K562 (cell line): ENCODE measurements at regions not wholly inside any gene's neighbourhood (a gene's known extent, or its start where the extent isn't known, plus 50 kb on each side); places are given as distances from the start of the nearest gene placed in this dataset.

ENCODE experiments used
- ATAC-seq: fragments of 200-7000 bp; cut with Tn5 transposase; 3 replicates; pipeline ENCODE4 v1.9.1; 2020; ENCODE audit warnings: moderate library complexity
- BruUV-seq: library from RNA; stranded (reverse); fragments of 400-500 nt; replicated peaks from 2 replicates; lab custom pipeline; 2021; lab: Mats Ljungman, UMichigan
- CTCF ChIA-PET: fragments of 300-600 bp; formaldehyde crosslinking; extraction: SDS; loops from one replicate; lab custom pipeline; 2021; ENCODE audit warnings: low intra/inter-chr PET ratio; lab: Yijun Ruan, JAX
- POLR2A ChIA-PET: fragments of 300-600, 350-650 bp; sonication (Branson Sonifier 250); formaldehyde crosslinking; extraction: SDS; loops from one replicate; lab custom pipeline; 2021; ENCODE audit warnings: antibody characterized with exemption, inconsistent platforms; lab: Yijun Ruan, JAX
- DNase-seq, 4 experiments: peaks; one replicate each; pipeline versions ENCODE4 v3.0.0 to v3.0.0-alpha.2; 2011 to 2018; ENCODE audit warnings: low spot score in 3 of 4, mixed read lengths in 3 of 4; ENCODE audit errors: extremely low read depth in 1 of 4
- FAIRE-seq: peaks from 2 replicates; lab custom pipeline; 2011; peaks lifted over from hg19 to GRCh38; lab: Jason Lieb, UNC
- H2AFZ ChIP-seq: 2 replicates; pipeline ENCODE4 v1.6.0; 2011; ENCODE audit warnings: low read depth, low read length, control low read depth, inconsistent platforms
- H3K27ac ChIP-seq: fragments of 200-600 bp; 3 replicates; pipeline ENCODE4 v1.8.0; 2011; ENCODE audit warnings: low read depth, mild to moderate bottlenecking, control low read depth, inconsistent platforms, low read length, moderate library complexity, mixed read lengths; ENCODE audit errors: extremely low read depth
- H3K27me3 ChIP-seq, 2 experiments: fragments of 300-600 bp in 1 of 2; 2 replicates in 1 of 2; 3 replicates in 1 of 2; pipeline versions ENCODE4 v1.6.0 to v1.8.0; 2011; ENCODE audit warnings: inconsistent platforms in 2 of 2, low read length in 2 of 2, mild to moderate bottlenecking in 1 of 2, mixed read lengths in 1 of 2, moderate library complexity in 1 of 2; ENCODE audit not compliant: control insufficient read depth in 2 of 2, insufficient read depth in 2 of 2
- H3K36me3 ChIP-seq: fragments of 300-600 bp; 3 replicates; pipeline ENCODE4 v1.8.0; 2011; ENCODE audit warnings: mild to moderate bottlenecking, low read length, inconsistent platforms; ENCODE audit not compliant: control insufficient read depth, insufficient read depth
- H3K4me1 ChIP-seq, 2 experiments: fragments of 200-600 bp in 1 of 2; replicated peaks in 1 of 2; 2 replicates in 1 of 2; 3 replicates in 1 of 2; pipeline versions ENCODE4 v1.5.1 to v1.8.0; 2011; ENCODE audit warnings: inconsistent platforms in 2 of 2, low read length in 2 of 2, mild to moderate bottlenecking in 1 of 2, mixed read lengths in 1 of 2, moderate library complexity in 1 of 2; ENCODE audit not compliant: control insufficient read depth in 2 of 2, insufficient read depth in 2 of 2
- H3K4me2 ChIP-seq: 2 replicates; pipeline ENCODE4 v1.6.1; 2011; ENCODE audit warnings: low read length, control low read depth, inconsistent platforms, mixed read lengths; ENCODE audit not compliant: insufficient read depth
- H3K4me3 ChIP-seq: fragments of 200-600 bp; sonication (generic), shearing (Covaris generic); 2 replicates; pipeline ENCODE4 v1.5.1; 2016; ENCODE audit warnings: control low read depth, inconsistent platforms
- H3K79me2 ChIP-seq: fragments of 200-600 bp; 3 replicates; pipeline ENCODE4 v1.8.0; 2011; ENCODE audit warnings: low read length, inconsistent platforms; ENCODE audit not compliant: control insufficient read depth, insufficient read depth
- H3K9ac ChIP-seq, 2 experiments: 2 replicates each; pipeline versions ENCODE4 v1.6.0 to v1.6.1; 2011; ENCODE audit warnings: low read depth in 2 of 2, low read length in 2 of 2, control low read depth in 1 of 2, inconsistent platforms in 1 of 2, mild to moderate bottlenecking in 1 of 2, mixed read lengths in 1 of 2; ENCODE audit not compliant: insufficient read depth in 1 of 2
- H3K9me1 ChIP-seq: one replicate; pipeline ENCODE4 v1.6.0; 2011; ENCODE audit warnings: inconsistent platforms, mild to moderate bottlenecking, low read length, moderate library complexity; ENCODE audit not compliant: control insufficient read depth, insufficient read depth
- H3K9me3 ChIP-seq: replicated peaks from 2 replicates; pipeline ENCODE4 v1.5.1; 2011; ENCODE audit warnings: low read depth, low read length, inconsistent platforms; ENCODE audit not compliant: control insufficient read depth, insufficient read depth
- H4K20me1 ChIP-seq: replicated peaks from 2 replicates; pipeline ENCODE4 v1.6.1; 2011; ENCODE audit warnings: low read length, inconsistent platforms, mixed read lengths; ENCODE audit not compliant: control insufficient read depth, insufficient read depth
- GATAD2B ChIP-seq: fragments of 450-650 bp; IDR thresholded peaks from 2 replicates; pipeline ENCODE4 v1.6.1; 2017; ENCODE audit warnings: mild to moderate bottlenecking, borderline replicate concordance
- POLR2G ChIP-seq: fragments of 200-400 bp; formaldehyde crosslinking; IDR thresholded peaks from 2 replicates; pipeline ENCODE4 v1.6.1; 2017; ENCODE audit warnings: low read depth, mild to moderate bottlenecking, antibody characterized with exemption, low read length, moderate library complexity
- RBM14 ChIP-seq: fragments of 200-400 bp; formaldehyde crosslinking; IDR thresholded peaks from 2 replicates; pipeline ENCODE4 v1.6.1; 2018; ENCODE audit warnings: low read depth, mild to moderate bottlenecking, low read length, moderate library complexity, borderline replicate concordance; ENCODE audit not compliant: insufficient read depth
- TARDBP ChIP-seq: fragments of 450-650 bp; IDR thresholded peaks from 2 replicates; pipeline ENCODE4 v1.6.1; 2016
- ZNF445 ChIP-seq: fragments of 250-450 bp; sonication (Bioruptor Pico); IDR thresholded peaks from 2 replicates; pipeline ENCODE4 v1.4.0; 2020; ENCODE audit warnings: low read depth, mild to moderate bottlenecking, moderate library complexity
- ZZZ3 ChIP-seq: fragments of 450-650 bp; IDR thresholded peaks from 2 replicates; pipeline ENCODE4 v1.6.1; 2016; ENCODE audit warnings: antibody characterized with exemption, mild to moderate bottlenecking, moderate library complexity
- WGBS: fragments of 100-300 bp; shearing (Covaris generic); methylation state at CpG from one replicate; pipeline ENCODE4 v1.1.6; 2016; ENCODE audit warnings: low coverage, mixed read lengths; ENCODE audit not compliant: insufficient coverage; ENCODE audit errors: missing lambda C conversion rate; 5-methylcytosine and 5-hydroxymethylcytosine counted together
- in situ Hi-C: fragments of 300-500 bp; cut with MboI; formaldehyde crosslinking; loops from 4 replicates; pipeline ENCODE4 v1.15.0; 2018; ENCODE audit warnings: inconsistent platforms, mixed read lengths
- intact Hi-C: fragments of 100-400 bp; cut with micrococcal nuclease; formaldehyde crosslinking; loops from 2 replicates; pipeline ENCODE4 v1.14.2; 2022
- TF ChIP-seq, protein P1 (sequence below): fragments of 450-650 bp; IDR thresholded peaks from 2 replicates; pipeline ENCODE4 v1.6.1; 2016; ENCODE audit warnings: mild to moderate bottlenecking, moderate library complexity
- TF ChIP-seq, protein P2 (sequence below): fragments of 250-450 bp; sonication (Bioruptor Pico); IDR thresholded peaks from 2 replicates; pipeline ENCODE4 v1.5.0; 2021; ENCODE audit warnings: mild to moderate bottlenecking, moderate library complexity

DNA sequence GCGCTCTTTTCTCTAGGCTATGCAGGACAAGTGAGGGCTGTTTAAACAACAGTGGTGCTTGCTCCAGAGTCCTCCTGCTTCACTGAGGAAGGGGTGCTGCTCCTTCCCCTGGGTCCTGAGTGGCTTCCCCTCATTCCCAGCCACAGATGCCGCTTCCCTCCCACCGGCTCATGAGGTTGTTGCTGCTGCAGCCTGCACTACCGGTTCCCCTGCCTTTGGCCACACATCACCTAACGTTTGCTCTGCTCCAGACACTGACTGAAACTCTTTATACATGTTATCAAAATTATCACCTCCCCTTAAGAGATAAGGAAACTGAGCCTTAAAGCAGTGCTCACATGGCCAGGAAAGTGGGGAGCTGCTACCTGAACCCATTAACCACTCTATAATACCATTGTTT, 130.8 kb upstream of the LGALSL start:
- POLR2A ChIA-PET, result no interaction called here
- DNase-seq (no peak), FAIRE-seq (no peak), ATAC-seq (no peak)
- in situ Hi-C loops, result loop anchor here (10.0 kb wide), 2 partner anchors 268 to 552 kb away; no protein-coding TSS in a partner anchor
- CTCF ChIA-PET, result no interaction called here
- Histone ChIP-seq H2AFZ (no peak overlapping the region), H3K27me3 (peaks cover 36 to 52% of the 10 kb centered on the region in 2 experiments), H3K27ac (no peak overlapping the region), H3K9me3 (no peaks in the 10 kb centered on the region), H3K9me1 (no peaks in the 10 kb centered on the region), H3K4me3 (no peak overlapping the region), H3K4me1 (no peaks in the 10 kb centered on the region), H3K79me2 (no peaks in the 10 kb centered on the region), H3K4me2 (no peak overlapping the region), H3K9ac (no peak overlapping the region), H3K36me3 (no peaks in the 10 kb centered on the region), H4K20me1 (0 out of 2 replicates have a peak, but pooled peaks cover 5% of the 10 kb centered on the region)
- BruUV-seq, result no TSS peak
- intact Hi-C loops, result no loop called here
- WGBS, result 0% methylated on average over 4 of the region's 5 CpGs
- TF ChIP-seq, protein P1, sequence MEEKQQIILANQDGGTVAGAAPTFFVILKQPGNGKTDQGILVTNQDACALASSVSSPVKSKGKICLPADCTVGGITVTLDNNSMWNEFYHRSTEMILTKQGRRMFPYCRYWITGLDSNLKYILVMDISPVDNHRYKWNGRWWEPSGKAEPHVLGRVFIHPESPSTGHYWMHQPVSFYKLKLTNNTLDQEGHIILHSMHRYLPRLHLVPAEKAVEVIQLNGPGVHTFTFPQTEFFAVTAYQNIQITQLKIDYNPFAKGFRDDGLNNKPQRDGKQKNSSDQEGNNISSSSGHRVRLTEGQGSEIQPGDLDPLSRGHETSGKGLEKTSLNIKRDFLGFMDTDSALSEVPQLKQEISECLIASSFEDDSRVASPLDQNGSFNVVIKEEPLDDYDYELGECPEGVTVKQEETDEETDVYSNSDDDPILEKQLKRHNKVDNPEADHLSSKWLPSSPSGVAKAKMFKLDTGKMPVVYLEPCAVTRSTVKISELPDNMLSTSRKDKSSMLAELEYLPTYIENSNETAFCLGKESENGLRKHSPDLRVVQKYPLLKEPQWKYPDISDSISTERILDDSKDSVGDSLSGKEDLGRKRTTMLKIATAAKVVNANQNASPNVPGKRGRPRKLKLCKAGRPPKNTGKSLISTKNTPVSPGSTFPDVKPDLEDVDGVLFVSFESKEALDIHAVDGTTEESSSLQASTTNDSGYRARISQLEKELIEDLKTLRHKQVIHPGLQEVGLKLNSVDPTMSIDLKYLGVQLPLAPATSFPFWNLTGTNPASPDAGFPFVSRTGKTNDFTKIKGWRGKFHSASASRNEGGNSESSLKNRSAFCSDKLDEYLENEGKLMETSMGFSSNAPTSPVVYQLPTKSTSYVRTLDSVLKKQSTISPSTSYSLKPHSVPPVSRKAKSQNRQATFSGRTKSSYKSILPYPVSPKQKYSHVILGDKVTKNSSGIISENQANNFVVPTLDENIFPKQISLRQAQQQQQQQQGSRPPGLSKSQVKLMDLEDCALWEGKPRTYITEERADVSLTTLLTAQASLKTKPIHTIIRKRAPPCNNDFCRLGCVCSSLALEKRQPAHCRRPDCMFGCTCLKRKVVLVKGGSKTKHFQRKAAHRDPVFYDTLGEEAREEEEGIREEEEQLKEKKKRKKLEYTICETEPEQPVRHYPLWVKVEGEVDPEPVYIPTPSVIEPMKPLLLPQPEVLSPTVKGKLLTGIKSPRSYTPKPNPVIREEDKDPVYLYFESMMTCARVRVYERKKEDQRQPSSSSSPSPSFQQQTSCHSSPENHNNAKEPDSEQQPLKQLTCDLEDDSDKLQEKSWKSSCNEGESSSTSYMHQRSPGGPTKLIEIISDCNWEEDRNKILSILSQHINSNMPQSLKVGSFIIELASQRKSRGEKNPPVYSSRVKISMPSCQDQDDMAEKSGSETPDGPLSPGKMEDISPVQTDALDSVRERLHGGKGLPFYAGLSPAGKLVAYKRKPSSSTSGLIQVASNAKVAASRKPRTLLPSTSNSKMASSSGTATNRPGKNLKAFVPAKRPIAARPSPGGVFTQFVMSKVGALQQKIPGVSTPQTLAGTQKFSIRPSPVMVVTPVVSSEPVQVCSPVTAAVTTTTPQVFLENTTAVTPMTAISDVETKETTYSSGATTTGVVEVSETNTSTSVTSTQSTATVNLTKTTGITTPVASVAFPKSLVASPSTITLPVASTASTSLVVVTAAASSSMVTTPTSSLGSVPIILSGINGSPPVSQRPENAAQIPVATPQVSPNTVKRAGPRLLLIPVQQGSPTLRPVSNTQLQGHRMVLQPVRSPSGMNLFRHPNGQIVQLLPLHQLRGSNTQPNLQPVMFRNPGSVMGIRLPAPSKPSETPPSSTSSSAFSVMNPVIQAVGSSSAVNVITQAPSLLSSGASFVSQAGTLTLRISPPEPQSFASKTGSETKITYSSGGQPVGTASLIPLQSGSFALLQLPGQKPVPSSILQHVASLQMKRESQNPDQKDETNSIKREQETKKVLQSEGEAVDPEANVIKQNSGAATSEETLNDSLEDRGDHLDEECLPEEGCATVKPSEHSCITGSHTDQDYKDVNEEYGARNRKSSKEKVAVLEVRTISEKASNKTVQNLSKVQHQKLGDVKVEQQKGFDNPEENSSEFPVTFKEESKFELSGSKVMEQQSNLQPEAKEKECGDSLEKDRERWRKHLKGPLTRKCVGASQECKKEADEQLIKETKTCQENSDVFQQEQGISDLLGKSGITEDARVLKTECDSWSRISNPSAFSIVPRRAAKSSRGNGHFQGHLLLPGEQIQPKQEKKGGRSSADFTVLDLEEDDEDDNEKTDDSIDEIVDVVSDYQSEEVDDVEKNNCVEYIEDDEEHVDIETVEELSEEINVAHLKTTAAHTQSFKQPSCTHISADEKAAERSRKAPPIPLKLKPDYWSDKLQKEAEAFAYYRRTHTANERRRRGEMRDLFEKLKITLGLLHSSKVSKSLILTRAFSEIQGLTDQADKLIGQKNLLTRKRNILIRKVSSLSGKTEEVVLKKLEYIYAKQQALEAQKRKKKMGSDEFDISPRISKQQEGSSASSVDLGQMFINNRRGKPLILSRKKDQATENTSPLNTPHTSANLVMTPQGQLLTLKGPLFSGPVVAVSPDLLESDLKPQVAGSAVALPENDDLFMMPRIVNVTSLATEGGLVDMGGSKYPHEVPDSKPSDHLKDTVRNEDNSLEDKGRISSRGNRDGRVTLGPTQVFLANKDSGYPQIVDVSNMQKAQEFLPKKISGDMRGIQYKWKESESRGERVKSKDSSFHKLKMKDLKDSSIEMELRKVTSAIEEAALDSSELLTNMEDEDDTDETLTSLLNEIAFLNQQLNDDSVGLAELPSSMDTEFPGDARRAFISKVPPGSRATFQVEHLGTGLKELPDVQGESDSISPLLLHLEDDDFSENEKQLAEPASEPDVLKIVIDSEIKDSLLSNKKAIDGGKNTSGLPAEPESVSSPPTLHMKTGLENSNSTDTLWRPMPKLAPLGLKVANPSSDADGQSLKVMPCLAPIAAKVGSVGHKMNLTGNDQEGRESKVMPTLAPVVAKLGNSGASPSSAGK, result no peak
- TF ChIP-seq ZZZ3, result no peak
- TF ChIP-seq, protein P2, sequence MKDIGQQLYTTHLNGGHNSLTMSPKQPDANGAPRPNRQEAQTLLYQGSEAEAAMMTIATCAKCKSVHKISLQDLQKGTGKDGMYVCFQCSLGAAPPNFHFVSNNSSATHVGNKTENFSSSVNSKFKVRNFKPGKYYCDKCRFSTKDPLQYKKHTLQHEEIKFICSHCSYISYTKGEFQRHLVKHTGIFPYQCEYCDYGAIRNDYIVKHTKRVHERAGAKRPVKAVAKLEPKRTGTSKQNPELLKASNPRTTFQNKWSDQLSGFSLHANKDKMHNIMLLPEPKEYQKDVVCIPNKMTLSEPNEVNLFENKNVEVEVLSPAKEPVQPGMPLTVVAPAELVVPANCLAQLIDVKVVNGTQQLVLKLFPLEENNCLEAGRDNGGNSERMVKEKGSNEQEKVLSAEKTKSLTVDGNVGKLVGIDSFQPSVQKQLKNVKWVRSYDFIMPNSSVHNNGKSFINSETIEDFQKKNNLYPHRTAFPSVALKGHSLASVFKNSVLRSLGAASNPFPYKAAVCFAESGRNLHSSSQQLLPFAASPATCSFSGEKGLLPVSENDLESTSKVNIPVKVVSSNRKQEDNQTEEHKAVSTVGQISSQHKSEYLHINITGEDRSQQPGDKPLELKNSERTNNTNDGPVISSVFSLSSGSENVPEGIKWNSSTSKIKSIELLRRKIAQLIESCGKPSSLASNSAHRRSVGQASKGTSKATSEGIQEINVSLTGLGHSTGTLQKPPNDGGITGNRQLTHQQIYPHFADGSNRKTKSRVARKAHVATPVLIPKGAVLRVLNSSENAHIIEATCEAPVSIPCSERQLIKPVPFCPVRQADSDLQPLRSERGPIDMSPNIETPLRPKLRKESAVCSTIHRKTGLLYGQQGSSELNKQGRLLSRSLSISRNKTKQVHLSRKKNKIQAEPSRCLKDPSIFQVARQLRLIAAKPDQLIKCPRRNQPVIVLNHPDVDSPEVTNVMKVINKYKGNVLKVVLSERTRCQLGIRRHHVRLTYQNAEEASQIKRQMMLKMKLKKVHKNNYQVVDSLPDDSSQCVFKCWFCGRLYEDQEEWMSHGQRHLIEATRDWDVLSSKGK, result no peak
- TF ChIP-seq RBM14, result no peak
- TF ChIP-seq POLR2G, result no peak
- no peak for TF ChIP-seq GATAD2B
- no peak for TF ChIP-seq ZNF445 (CRISPR knock-in tag)
- TF ChIP-seq TARDBP, result no peak
